Heart left ventricle (tissue), 13 donors: ENCODE measurements at regions not wholly inside any gene's neighbourhood (a gene's known extent, or its start where the extent isn't known, plus 50 kb on each side); places are given as distances from the start of the nearest gene placed in this dataset.

Experiments used
- CTCF ChIP-seq, 12 donors: fragments of 200-600 bp; sonication (generic) in 4 of 12; IDR thresholded peaks; one replicate each; pipeline versions ENCODE4 v1.5.0 to v1.8.0; 2018 to 2022; ENCODE audit warnings: antibody characterized with exemption in 12 of 12, mild to moderate bottlenecking in 5 of 12
- POLR2A ChIP-seq, 2 donors: fragments of 450-650 bp; IDR thresholded peaks; one replicate each; pipeline ENCODE4 v1.6.1; 2017; ENCODE audit warnings: antibody characterized with exemption in 2 of 2, mild to moderate bottlenecking in 2 of 2, moderate library complexity in 2 of 2
- donor health status: ischemic (EF 13 %, LVEDD 7.1; RV severe dilation, severe dysfunction).
- donor health status: DM: no; HTN: yes; CAD: no.
- donor health status: DM: no; HTN: no; CAD: no.
- donor health status: ischemic (EF 25% LVEDD 6.9; RV normal size, moderate dysfunction).
- donor health status: ischemic (EF 25% LVEDD 5.7; RV mildly dilated, moderate dysfunction).
- donor health status: ischemic (EF 35%, LVEDD 5.7; RV mildly dilated, moderate dysfunction).
- donor health status: nonischemic (EF 11% LVEDD 7.7; RV severe dilation, severe dysfunction).
- donor health status: DM: yes; HTN: yes; CAD: no.
- donor health status: PGD.
- donor health status: ischemic (EF 29% LVEDD 5.4; RV normal size, mild dysfunction).
- donor health status: nonischemic (EF 23%, LVEDD 6.1; RV moderate dilation, normal function).

GRCh38 chr5:119951330-119951934 is 322.1 kb downstream of the FAM170A start:
- TF ChIP-seq POLR2A (IDR thresholded peaks at IDR 0.05) (no peak), CTCF (IDR thresholded peaks at IDR 0.05) (no peak)
